Breast epithelium (tissue), 4 donors: ENCODE measurements at regions not wholly inside any gene's neighbourhood (a gene's known extent, or its start where the extent isn't known, plus 50 kb on each side); places are given as distances from the start of the nearest gene placed in this dataset.
A peak's percentile ranks its signal among the peaks of the same experiment; 100 is the strongest.

ENCODE experiments used
- DNase-seq, 2 donors: peaks; one replicate each; pipeline ENCODE4 v3.0.0-alpha.2; 2019; ENCODE audit warnings: low spot score in 2 of 2
- H3K27ac ChIP-seq, 2 donors: fragments of 200-600 bp; sonication (generic) in 1 of 2; one replicate each; pipeline ENCODE4 v1.5.1; 2016 to 2019; ENCODE audit warnings: mild to moderate bottlenecking in 1 of 2
- H3K27me3 ChIP-seq, 2 donors: fragments of 200-600 bp; sonication (generic) in 1 of 2; one replicate each; pipeline versions ENCODE4 v1.5.1 to v1.6.0; 2017 to 2019; ENCODE audit warnings: control low read depth in 1 of 2, mild to moderate bottlenecking in 1 of 2
- H3K36me3 ChIP-seq: fragments of 200-600 bp; one replicate; pipeline ENCODE4 v1.5.1; 2019
- H3K4me1 ChIP-seq, 2 donors: fragments of 200-600 bp; sonication (generic); one replicate each; pipeline ENCODE4 v1.5.1; 2016 to 2019; ENCODE audit warnings: control low read depth in 1 of 2
- H3K4me3 ChIP-seq, 3 donors: fragments of 200-600 bp; sonication (generic); 1 replicate in 2 of 3; 2 replicates in 1 of 3; pipeline ENCODE4 v1.5.1; 2016 to 2019; ENCODE audit warnings: mild to moderate bottlenecking in 3 of 3, moderate library complexity in 2 of 3
- H3K9me3 ChIP-seq, 2 donors: fragments of 200-600 bp; sonication (generic) in 1 of 2; one replicate each; pipeline ENCODE4 v1.5.1; 2016 to 2019; ENCODE audit warnings: control low read depth in 1 of 2
- CTCF ChIP-seq, 3 donors: fragments of 450-650 bp; IDR thresholded peaks; one replicate each; pipeline ENCODE4 v1.5.1; 2016 to 2017; ENCODE audit warnings: antibody characterized with exemption in 3 of 3, mild to moderate bottlenecking in 3 of 3, moderate library complexity in 3 of 3
- POLR2A ChIP-seq: fragments of 450-650 bp; IDR thresholded peaks from one replicate; pipeline ENCODE4 v1.6.1; 2016; ENCODE audit warnings: antibody characterized with exemption, mild to moderate bottlenecking, moderate library complexity
- POLR2AphosphoS5 ChIP-seq, 3 donors: sonication (generic); formaldehyde crosslinking; IDR thresholded peaks; one replicate each; pipeline ENCODE4 v1.6.1; 2017; ENCODE audit warnings: antibody characterized with exemption in 3 of 3
- intact Hi-C: fragments of 100-400 bp; cut with DNase I; formaldehyde crosslinking; loops from one replicate; pipeline ENCODE4 v1.15.1; 2023; ENCODE audit warnings: low total_unique reads

- Histone ChIP-seq H3K27me3 (no peaks in the 10 kb centered on the region), H3K4me3 (peak overlapping the region in 1 of 3 donors; percentile 34), H3K4me1 (peaks cover 7 to 13% of the 10 kb centered on the region in 2 donors), H3K27ac (peak overlapping the region; percentile 76 to 92), H3K9me3 (no peaks in the 10 kb centered on the region), H3K36me3 (no peaks in the 10 kb centered on the region)
- DNase-seq: no peak
- intact Hi-C loops: no loop called here
- TF ChIP-seq CTCF (IDR thresholded peaks at IDR 0.05) (no peak), POLR2AphosphoS5 (IDR thresholded peaks at IDR 0.05) (peak in 2 of 3 donors; percentile 25 to 71), POLR2A (no peak)
Observed at GRCh38 chr2:238601433-238602222, 174.9 kb downstream of the ASB1 start.

- TF ChIP-seq POLR2A: no peak
- no peak for TF ChIP-seq POLR2AphosphoS5 (IDR thresholded peaks at IDR 0.05)
- no peak for TF ChIP-seq CTCF (IDR thresholded peaks at IDR 0.05)
- Histone ChIP-seq H3K4me1 (peaks cover 5 to 13% of the 10 kb centered on the region in 2 donors), H3K4me3 (no peak overlapping the region), H3K36me3 (no peaks in the 10 kb centered on the region), H3K27ac (peak overlapping the region; percentile 76 to 92), H3K27me3 (no peaks in the 10 kb centered on the region), H3K9me3 (no peaks in the 10 kb centered on the region)
- intact Hi-C loops: no loop called here
- DNase-seq: no peak
Observed at GRCh38 chr2:238602223-238602960, 175.7 kb downstream of the ASB1 start.

GRCh38 chr2:238603596-238603995 is 176.9 kb downstream of the ASB1 start:
- intact Hi-C loops: no loop called here
- no peaks in the 10 kb centered on the region for H3K27me3 ChIP-seq
- H3K4me1 ChIP-seq: peaks cover 0 to 13% of the 10 kb centered on the region in 2 donors
- H3K9me3 ChIP-seq: peaks cover 0 to 4% of the 10 kb centered on the region in 2 donors
- no peak for DNase-seq
- H3K36me3 ChIP-seq: no peaks in the 10 kb centered on the region
- H3K27ac ChIP-seq: no peak overlapping the region
- TF ChIP-seq POLR2A (no peak), POLR2AphosphoS5 (IDR thresholded peaks at IDR 0.05) (no peak), CTCF (IDR thresholded peaks at IDR 0.05) (no peak)
- H3K4me3 ChIP-seq: no peak overlapping the region

- H3K27ac ChIP-seq: no peak overlapping the region
- H3K4me3 ChIP-seq: no peak overlapping the region
- no peak for DNase-seq
- peaks cover 0 to 12% of the 10 kb centered on the region in 2 donors for H3K9me3 ChIP-seq
- no peak for TF ChIP-seq POLR2A
- TF ChIP-seq CTCF (IDR thresholded peaks at IDR 0.05): no peak
- TF ChIP-seq POLR2AphosphoS5 (IDR thresholded peaks at IDR 0.05): no peak
- H3K36me3 ChIP-seq: no peaks in the 10 kb centered on the region
- intact Hi-C loops: no loop called here
- no peaks in the 10 kb centered on the region for H3K27me3 ChIP-seq
- H3K4me1 ChIP-seq: peaks cover 0 to 8% of the 10 kb centered on the region in 2 donors
Observed at GRCh38 chr2:238606311-238606710, 179.6 kb downstream of the ASB1 start.

GRCh38 chr2:238613610-238614009 is 186.9 kb downstream of the ASB1 start:
- no peaks in the 10 kb centered on the region for H3K4me1 ChIP-seq
- H3K27ac ChIP-seq: no peak overlapping the region
- peak in 1 of 2 donors; percentile 5 for DNase-seq
- TF ChIP-seq POLR2A (no peak), POLR2AphosphoS5 (IDR thresholded peaks at IDR 0.05) (no peak), CTCF (IDR thresholded peaks at IDR 0.05) (no peak)
- intact Hi-C loops: no loop called here
- H3K36me3 ChIP-seq: no peaks in the 10 kb centered on the region
- H3K27me3 ChIP-seq: no peaks in the 10 kb centered on the region
- H3K4me3 ChIP-seq: no peak overlapping the region
- H3K9me3 ChIP-seq: peaks cover 0 to 12% of the 10 kb centered on the region in 2 donors
